ENCODE measurements at regions not wholly inside any gene's neighbourhood (a gene's known extent, or its start where the extent isn't known, plus 50 kb on each side); places are given as distances from the start of the nearest gene placed in this dataset.

- no peak overlapping the region for H3K4me3 ChIP-seq
- 78 to 85% (median 81%) methylated on average over 3 of the region's 3 CpGs for WGBS, 3 donors
- TF ChIP-seq CTCF (IDR thresholded peaks at IDR 0.05) = no peak
- peaks cover 8% of the 10 kb centered on the region for H3K9me3 ChIP-seq
- no peak for ATAC-seq
- H3K4me1 ChIP-seq = peaks cover 9% of the 10 kb centered on the region
- no peak for DNase-seq
- no peak overlapping the region for H3K27ac ChIP-seq
- intact Hi-C loops (cut with DNase I) = no loop called here
- H3K36me3 ChIP-seq (ENCODE audit: insufficient read depth in 1 of 2, low read depth in 1 of 2) = no peaks in the 10 kb centered on the region
- H3K27me3 ChIP-seq (ENCODE audit: insufficient read depth in 3 of 3, low read length in 2 of 3) = no peaks in the 10 kb centered on the region
Observed at GRCh38 chr3:177764933-177765332, 567.7 kb upstream of the TBL1XR1 start.

- no peak for TF ChIP-seq CTCF (IDR thresholded peaks at IDR 0.05)
- Histone ChIP-seq H3K9me3 (peaks cover 8% of the 10 kb centered on the region), H3K27ac (no peak overlapping the region), H3K36me3 (ENCODE audit: insufficient read depth in 1 of 2, low read depth in 1 of 2) (no peaks in the 10 kb centered on the region), H3K4me1 (peaks cover 19% of the 10 kb centered on the region), H3K27me3 (ENCODE audit: insufficient read depth in 3 of 3, low read length in 2 of 3) (no peaks in the 10 kb centered on the region), H3K4me3 (no peak overlapping the region)
- WGBS, 3 donors = 54 to 60% (median 55%) methylated on average over 2 of the region's 2 CpGs
- intact Hi-C loops (cut with DNase I) = loop anchor here (5.0 to 10.0 kb wide), 4 partner anchors 406 to 726 kb away; partner anchors contain the start of gene TBL1XR1 (in 1 of the 2)
- ATAC-seq (no peak), DNase-seq (no peak)
Observed at GRCh38 chr3:177770383-177771230, 573.3 kb upstream of the TBL1XR1 start.

GRCh38 chr3:177771780-177772179, 574.5 kb upstream of the TBL1XR1 start:
- Histone ChIP-seq H3K9me3 (peaks cover 8% of the 10 kb centered on the region), H3K4me1 (peaks cover 19% of the 10 kb centered on the region), H3K4me3 (no peak overlapping the region), H3K36me3 (ENCODE audit: insufficient read depth in 1 of 2, low read depth in 1 of 2) (no peaks in the 10 kb centered on the region), H3K27me3 (ENCODE audit: insufficient read depth in 3 of 3, low read length in 2 of 3) (no peaks in the 10 kb centered on the region), H3K27ac (no peak overlapping the region)
- 90 to 96% (median 91%) methylated on average over 2 of the region's 2 CpGs for WGBS, 3 donors
- ATAC-seq (no peak), DNase-seq (no peak)
- intact Hi-C loops (cut with DNase I) = loop anchor here (5.0 to 10.0 kb wide), 4 partner anchors 407 to 727 kb away; partner anchors contain the start of gene TBL1XR1 (in 1 of the 2)
- TF ChIP-seq CTCF (IDR thresholded peaks at IDR 0.05) = no peak

DNA sequence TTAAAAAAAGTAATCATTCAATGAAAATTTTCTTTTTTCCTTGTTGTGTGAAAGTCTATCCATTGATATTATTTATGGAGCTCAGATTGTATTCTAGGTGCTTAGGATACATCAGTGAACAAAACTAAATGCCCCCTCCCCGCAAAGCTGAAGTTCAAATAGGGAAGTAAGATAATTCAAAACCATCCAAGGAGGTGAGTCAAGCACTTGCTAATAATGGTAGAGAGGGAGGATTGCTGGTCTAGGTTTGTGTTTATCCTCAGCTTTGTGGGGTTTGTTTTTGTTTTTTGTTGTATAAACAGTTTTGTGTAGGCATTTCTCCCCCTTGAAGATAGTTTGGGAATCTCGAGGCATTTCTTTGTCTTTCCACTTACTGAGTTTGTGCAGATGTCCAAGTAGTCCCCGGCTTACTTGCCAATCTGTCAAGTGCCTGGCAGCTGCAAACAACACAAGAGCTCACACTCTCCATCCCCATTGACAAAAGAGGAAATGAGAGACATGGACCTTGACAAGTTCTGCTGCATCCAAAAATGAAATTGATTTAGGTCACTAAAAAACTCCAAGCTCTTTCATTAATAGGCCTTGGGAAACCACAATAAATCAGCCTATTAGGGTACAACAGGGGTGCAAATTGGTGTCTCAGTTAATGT, 575.8 kb upstream of the TBL1XR1 start:
- Histone ChIP-seq H3K27me3 (ENCODE audit: insufficient read depth in 3 of 3, low read length in 2 of 3) (no peaks in the 10 kb centered on the region), H3K4me3 (no peak overlapping the region), H3K27ac (no peak overlapping the region), H3K9me3 (peaks cover 3% of the 10 kb centered on the region), H3K4me1 (peaks cover 20% of the 10 kb centered on the region), H3K36me3 (ENCODE audit: insufficient read depth in 1 of 2, low read depth in 1 of 2) (no peaks in the 10 kb centered on the region)
- 51 to 59% (median 52%) methylated on average over 3 of the region's 3 CpGs for WGBS, 3 donors
- ATAC-seq = no peak
- intact Hi-C loops (cut with DNase I) = loop anchor here (5.0 to 10.0 kb wide), 4 partner anchors 408 to 728 kb away; partner anchors contain the start of gene TBL1XR1 (in 1 of the 2)
- DNase-seq = no peak
- TF ChIP-seq CTCF (IDR thresholded peaks at IDR 0.05) = no peak
